HG02870 (cell line): ENCODE measurements at regions not wholly inside any gene's neighbourhood (a gene's known extent, or its start where the extent isn't known, plus 50 kb on each side); places are given as distances from the start of the nearest gene placed in this dataset.
A peak's percentile ranks its signal among the peaks of the same experiment; 100 is the strongest.

Experiments used
- ATAC-seq: cut with Tn5 transposase; IDR thresholded peaks from one replicate; pipeline ENCODE4 v1.9.1; 2021; ENCODE audit warnings: mild to moderate bottlenecking, moderate library complexity; ENCODE audit not compliant: unreplicated experiment

- ATAC-seq, result no peak
These were observed 225.0 kb downstream of the COX7B2 start for GRCh38 chr4:46684041-46684440.

DNA sequence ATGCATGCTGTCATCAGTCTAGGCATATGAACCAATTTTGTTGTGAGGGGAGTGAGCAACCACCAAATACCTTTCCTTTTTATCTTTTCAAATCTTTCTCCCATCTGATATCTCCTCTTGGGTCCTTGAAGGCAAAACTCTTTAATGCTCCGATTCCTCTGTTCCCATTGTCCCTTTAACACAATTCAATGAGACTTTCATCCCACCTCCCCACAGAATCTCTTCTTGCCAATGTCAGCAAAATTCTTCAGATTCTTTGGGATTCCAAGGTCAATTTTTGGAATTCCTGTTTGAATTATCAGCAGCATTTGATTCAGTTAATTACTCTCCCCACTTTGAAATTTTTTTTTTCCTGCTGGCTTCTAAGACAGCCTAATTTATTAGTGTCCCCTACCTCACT is 232.7 kb downstream of the COX7B2 start:
- ATAC-seq, result no peak

DNA sequence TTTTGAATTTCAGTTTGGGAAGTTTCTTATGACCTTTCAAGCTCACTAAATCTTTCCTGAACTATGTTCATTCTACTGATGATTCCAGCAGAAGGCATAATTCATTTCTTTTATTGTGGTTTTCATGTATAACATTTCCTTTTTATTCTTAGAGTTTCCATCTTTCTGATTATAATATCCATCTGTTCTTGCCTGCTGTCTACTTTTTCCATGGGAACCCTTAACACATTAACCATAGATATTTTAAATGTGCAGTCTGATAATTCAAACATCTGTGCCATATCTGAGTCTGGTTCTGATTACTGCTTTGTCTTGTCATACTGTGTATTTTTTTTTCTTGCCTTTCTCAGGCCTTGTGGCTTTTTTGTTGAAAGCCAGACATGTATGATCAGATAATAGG is 234.7 kb downstream of the COX7B2 start:
- no peak for ATAC-seq

DNA sequence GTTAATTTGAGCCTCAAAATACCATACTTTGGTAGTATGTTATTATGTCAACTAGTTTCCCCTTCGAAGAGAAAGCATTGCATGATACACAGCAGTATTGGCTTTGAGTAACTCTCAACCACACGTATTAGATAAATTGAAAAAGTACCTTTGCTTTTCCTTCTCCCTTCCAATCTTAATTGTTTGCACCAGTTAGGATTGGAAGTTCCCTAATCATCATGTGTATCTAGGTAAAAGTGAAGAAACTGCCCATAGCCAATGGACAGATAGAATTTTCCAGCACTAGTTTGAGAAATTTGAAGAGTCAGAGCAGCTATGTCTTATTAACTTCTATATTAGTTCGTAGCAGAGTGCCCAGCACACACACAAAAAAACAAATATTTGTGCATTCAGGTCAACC is 241.3 kb downstream of the COX7B2 start:
- no peak for ATAC-seq

DNA sequence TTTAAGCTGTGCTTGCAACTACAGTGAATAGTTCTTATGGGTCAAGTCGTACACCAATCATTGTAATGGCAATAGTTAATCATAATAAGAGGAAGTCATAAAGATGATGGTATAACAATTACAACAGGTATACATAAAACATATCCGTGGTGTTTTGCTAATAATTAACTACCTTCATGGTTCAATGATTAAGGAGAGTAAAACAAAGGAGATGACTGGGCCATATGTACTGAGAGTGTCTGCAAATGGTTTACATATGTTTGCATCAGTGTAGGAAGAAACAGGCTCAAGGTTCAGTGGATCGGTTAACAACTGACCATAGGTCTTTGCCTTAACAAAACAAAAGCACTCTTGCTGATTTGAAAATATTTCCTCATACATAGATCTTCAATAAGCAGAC is 253.0 kb downstream of the COX7B2 start:
- ATAC-seq, result no peak

GRCh38 chr4:46653842-46654241 is 255.2 kb downstream of the COX7B2 start:
- ATAC-seq, result no peak

DNA sequence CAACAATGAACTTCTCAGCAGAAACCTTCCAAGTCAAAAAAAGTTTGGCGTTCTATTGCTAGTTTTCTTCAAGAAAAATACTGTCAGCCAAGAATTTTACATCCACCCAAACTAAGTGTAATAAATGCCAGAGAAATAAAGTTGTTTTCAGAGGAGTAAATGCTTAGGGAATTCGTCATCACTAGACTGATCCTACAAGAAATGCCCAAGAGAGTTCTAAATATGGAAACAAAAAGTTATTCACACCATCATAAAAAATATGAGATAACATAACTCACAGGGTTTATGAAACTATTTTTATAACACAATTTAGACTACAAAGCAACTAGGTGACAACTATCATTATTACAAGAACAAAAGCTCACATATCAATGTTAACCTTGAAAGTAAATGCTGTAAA is 259.5 kb upstream of the GABRA2 start:
- ATAC-seq, result no peak

DNA sequence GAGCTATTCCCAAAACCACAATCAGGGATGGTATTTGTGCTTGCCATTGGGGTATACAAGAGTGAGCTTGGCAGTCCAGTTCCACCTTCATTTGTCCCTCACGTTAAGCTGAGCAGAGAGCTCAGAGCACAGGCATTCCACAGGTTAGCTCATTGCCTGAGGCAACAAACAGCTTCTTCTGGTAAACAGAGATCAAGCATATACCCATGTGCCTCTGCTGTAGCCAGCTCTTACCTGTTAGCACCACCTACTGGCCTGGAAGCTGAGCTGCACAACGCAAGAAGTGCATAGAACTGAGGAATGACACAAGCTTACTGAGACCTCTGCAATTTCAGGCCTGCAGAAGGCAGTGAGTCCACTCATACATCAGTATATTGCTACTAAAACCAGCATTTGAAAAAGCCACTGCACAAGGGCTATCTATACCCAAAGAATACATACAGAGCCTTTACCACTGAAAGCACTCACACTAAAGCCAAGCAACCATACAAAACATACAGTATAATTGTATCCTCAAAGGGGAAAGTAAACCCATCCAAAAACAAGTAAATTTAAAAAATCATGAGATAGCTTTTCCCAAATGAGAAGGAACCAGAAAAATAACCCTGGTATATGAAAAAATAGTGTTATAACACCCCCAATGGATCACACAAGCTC is 258.3 kb upstream of the GABRA2 start:
- peak; percentile 97 for ATAC-seq

DNA sequence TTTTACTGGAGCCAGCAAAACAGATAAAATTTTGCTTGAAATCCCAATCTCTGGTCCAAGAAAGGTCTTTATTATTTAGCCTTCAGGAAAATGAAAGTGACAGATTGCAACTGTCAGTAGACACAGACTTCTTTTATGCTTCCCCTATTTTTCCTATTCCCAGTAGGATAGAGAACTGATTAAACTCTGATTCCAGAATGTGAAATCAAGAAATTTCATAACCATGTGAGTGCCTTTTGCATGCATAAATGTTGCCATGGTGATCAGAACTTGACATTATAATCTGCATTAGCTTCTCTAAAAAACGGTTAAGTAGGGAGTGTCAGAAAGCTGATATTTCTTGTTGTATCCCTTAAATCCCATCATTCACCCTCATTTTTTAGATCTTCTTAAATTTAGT is 255.2 kb upstream of the GABRA2 start:
- ATAC-seq, result no peak
